OCI-LY7 (cell line): ENCODE measurements at regions not wholly inside any gene's neighbourhood (a gene's known extent, or its start where the extent isn't known, plus 50 kb on each side); places are given as distances from the start of the nearest gene placed in this dataset.

Experiments
- CTCF ChIP-seq: fragments of 200-600 bp; sonication (generic); conservative IDR thresholded peaks from 2 replicates; pipeline ENCODE4 v1.5.1; 2014; ENCODE audit warnings: mild to moderate bottlenecking, antibody characterized with exemption, low read length, moderate library complexity, mixed read lengths
- EZH2phosphoT487 ChIP-seq: fragments of 200-600 bp; sonication (generic); IDR thresholded peaks from 2 replicates; pipeline ENCODE4 v1.6.1; 2018; ENCODE audit warnings: low read depth, borderline replicate concordance, mild to moderate bottlenecking, mixed run types, antibody characterized with exemption, low read length, moderate library complexity, mixed read lengths

GRCh38 chr9:90974016-90974415 is 172.4 kb downstream of the SYK start:
- TF ChIP-seq EZH2phosphoT487 (no peak), CTCF (no peak)
